Heart left ventricle (tissue), 13 donors: ENCODE measurements at regions not wholly inside any gene's neighbourhood (a gene's known extent, or its start where the extent isn't known, plus 50 kb on each side); places are given as distances from the start of the nearest gene placed in this dataset.

Source experiments
- POLR2A ChIP-seq, 2 donors: fragments of 450-650 bp; IDR thresholded peaks; one replicate each; pipeline ENCODE4 v1.6.1; 2017; ENCODE audit warnings: antibody characterized with exemption in 2 of 2, mild to moderate bottlenecking in 2 of 2, moderate library complexity in 2 of 2
- TF ChIP-seq, protein P1 (sequence below), 12 donors: fragments of 200-600 bp; sonication (generic) in 4 of 12; IDR thresholded peaks; one replicate each; pipeline versions ENCODE4 v1.5.0 to v1.8.0; 2018 to 2022; ENCODE audit warnings: antibody characterized with exemption in 12 of 12, mild to moderate bottlenecking in 5 of 12
- donor health status: ischemic (EF 13 %, LVEDD 7.1; RV severe dilation, severe dysfunction).
- donor health status: DM: no; HTN: yes; CAD: no.
- donor health status: DM: no; HTN: no; CAD: no.
- donor health status: ischemic (EF 25% LVEDD 6.9; RV normal size, moderate dysfunction).
- donor health status: ischemic (EF 25% LVEDD 5.7; RV mildly dilated, moderate dysfunction).
- donor health status: ischemic (EF 35%, LVEDD 5.7; RV mildly dilated, moderate dysfunction).
- donor health status: nonischemic (EF 11% LVEDD 7.7; RV severe dilation, severe dysfunction).
- donor health status: DM: yes; HTN: yes; CAD: no.
- donor health status: PGD.
- donor health status: ischemic (EF 29% LVEDD 5.4; RV normal size, mild dysfunction).
- donor health status: nonischemic (EF 23%, LVEDD 6.1; RV moderate dilation, normal function).

DNA sequence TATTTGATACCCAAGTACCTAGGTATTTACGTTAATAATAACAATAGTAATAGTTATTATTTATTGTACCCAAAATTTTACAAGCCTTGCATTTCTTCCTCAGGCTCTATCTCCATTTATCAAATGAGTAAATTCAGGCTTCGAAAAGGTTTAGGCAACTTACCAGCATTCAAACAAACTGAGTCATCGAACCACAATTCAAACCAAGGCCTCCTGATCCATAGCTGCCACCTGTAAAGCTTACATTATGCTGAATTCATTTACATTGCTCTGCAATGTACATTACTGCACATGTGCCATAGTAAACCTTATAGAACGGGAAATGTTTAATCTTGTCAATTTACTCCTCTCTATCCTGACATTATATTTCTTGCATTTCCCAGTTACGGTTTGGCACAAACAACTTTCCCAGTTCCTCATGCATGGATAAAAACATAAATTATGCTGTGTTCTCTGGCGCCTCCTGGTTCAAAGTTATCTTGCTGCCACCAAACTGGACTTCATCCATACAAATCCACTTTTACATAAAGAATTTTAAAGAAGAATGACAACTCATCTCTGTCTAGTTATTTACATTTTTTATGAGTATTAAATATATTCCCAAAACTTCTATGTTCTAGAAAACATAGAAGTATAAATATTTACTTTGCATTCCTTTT lies 360.6 kb upstream of the SOX9 start:
- TF ChIP-seq POLR2A (IDR thresholded peaks at IDR 0.05), result no peak
- TF ChIP-seq, protein P1, sequence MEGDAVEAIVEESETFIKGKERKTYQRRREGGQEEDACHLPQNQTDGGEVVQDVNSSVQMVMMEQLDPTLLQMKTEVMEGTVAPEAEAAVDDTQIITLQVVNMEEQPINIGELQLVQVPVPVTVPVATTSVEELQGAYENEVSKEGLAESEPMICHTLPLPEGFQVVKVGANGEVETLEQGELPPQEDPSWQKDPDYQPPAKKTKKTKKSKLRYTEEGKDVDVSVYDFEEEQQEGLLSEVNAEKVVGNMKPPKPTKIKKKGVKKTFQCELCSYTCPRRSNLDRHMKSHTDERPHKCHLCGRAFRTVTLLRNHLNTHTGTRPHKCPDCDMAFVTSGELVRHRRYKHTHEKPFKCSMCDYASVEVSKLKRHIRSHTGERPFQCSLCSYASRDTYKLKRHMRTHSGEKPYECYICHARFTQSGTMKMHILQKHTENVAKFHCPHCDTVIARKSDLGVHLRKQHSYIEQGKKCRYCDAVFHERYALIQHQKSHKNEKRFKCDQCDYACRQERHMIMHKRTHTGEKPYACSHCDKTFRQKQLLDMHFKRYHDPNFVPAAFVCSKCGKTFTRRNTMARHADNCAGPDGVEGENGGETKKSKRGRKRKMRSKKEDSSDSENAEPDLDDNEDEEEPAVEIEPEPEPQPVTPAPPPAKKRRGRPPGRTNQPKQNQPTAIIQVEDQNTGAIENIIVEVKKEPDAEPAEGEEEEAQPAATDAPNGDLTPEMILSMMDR (IDR thresholded peaks at IDR 0.05), result no peak
